HepG2 (cell line): ENCODE measurements at regions not wholly inside any gene's neighbourhood (a gene's known extent, or its start where the extent isn't known, plus 50 kb on each side); places are given as distances from the start of the nearest gene placed in this dataset.

Source experiments
- ATAC-seq: fragments of 200-7000 bp; cut with Tn5 transposase; 3 replicates; pipeline ENCODE4 v1.9.1; 2020; ENCODE audit warnings: mild to moderate bottlenecking, moderate library complexity
- BruUV-seq: library from RNA; stranded (reverse); fragments of 400-500 nt; replicated peaks from 2 replicates; lab custom pipeline; 2021; lab: Mats Ljungman, UMichigan
- CTCF ChIA-PET: fragments of 300-600 bp; formaldehyde crosslinking; extraction: SDS; loops from one replicate; lab custom pipeline; 2021; ENCODE audit warnings: low total read pairs, inconsistent platforms, low intra/inter-chr PET ratio; lab: Yijun Ruan, JAX
- POLR2A ChIA-PET: fragments of 350-600 bp; sonication (Branson Sonifier 250); formaldehyde crosslinking; loops from one replicate; lab custom pipeline; 2020; ENCODE audit warnings: antibody characterized with exemption, inconsistent platforms; lab: Yijun Ruan, JAX
- DNase-seq: peaks from one replicate; pipeline ENCODE4 v3.0.0-alpha.2; 2015; ENCODE audit warnings: low spot score
- FAIRE-seq: peaks from 3 replicates; lab custom pipeline; 2011; peaks lifted over from hg19 to GRCh38; lab: Jason Lieb, UNC
- H2AFZ ChIP-seq: one replicate; pipeline ENCODE4 v1.6.1; 2011; ENCODE audit warnings: low read length, inconsistent platforms
- H3K27ac ChIP-seq: fragments of 300-600 bp; 3 replicates; pipeline ENCODE4 v1.8.0; 2011; ENCODE audit warnings: mixed run types, mild to moderate bottlenecking, mixed read lengths, low read length, inconsistent platforms; ENCODE audit not compliant: insufficient read depth; ENCODE audit errors: extremely low read length
- H3K27me3 ChIP-seq, 2 experiments: fragments of 200-600 bp in 1 of 2; 2 replicates in 1 of 2; 3 replicates in 1 of 2; pipeline versions ENCODE4 v1.6.0 to v1.8.0; 2011; ENCODE audit warnings: low read length in 2 of 2, mild to moderate bottlenecking in 2 of 2, moderate library complexity in 2 of 2, inconsistent platforms in 1 of 2; ENCODE audit not compliant: insufficient read depth in 2 of 2, control insufficient read depth in 1 of 2
- H3K36me3 ChIP-seq, 2 experiments: fragments of 200-600 bp in 1 of 2; replicated peaks in 1 of 2; 2 replicates in 1 of 2; 3 replicates in 1 of 2; pipeline versions ENCODE4 v1.5.1 to v1.8.0; 2011; ENCODE audit warnings: low read length in 2 of 2, inconsistent platforms in 1 of 2; ENCODE audit not compliant: insufficient read depth in 2 of 2, control insufficient read depth in 1 of 2
- H3K4me1 ChIP-seq: 2 replicates; pipeline ENCODE4 v1.5.1; 2012; ENCODE audit warnings: low read length, inconsistent platforms; ENCODE audit not compliant: insufficient read depth
- H3K4me2 ChIP-seq: 2 replicates; pipeline ENCODE4 v1.6.0; 2011; ENCODE audit warnings: low read depth, low read length, inconsistent platforms
- H3K4me3 ChIP-seq, 3 experiments: fragments of 200-600 bp in 1 of 3; sonication (generic), shearing (Covaris generic) in 1 of 3; replicated peaks in 1 of 3; 2 replicates each; pipeline ENCODE4 v1.5.1; 2011 to 2016; ENCODE audit warnings: low read length in 3 of 3, inconsistent platforms in 2 of 3, low read depth in 2 of 3, mild to moderate bottlenecking in 2 of 3, control low read depth in 1 of 3, mixed read lengths in 1 of 3; ENCODE audit not compliant: insufficient read depth in 1 of 3
- H3K79me2 ChIP-seq: one replicate; pipeline ENCODE4 v1.6.1; 2011; ENCODE audit warnings: low read length, inconsistent platforms; ENCODE audit not compliant: insufficient read depth
- H3K9ac ChIP-seq: 2 replicates; pipeline ENCODE4 v1.6.0; 2011; ENCODE audit warnings: mild to moderate bottlenecking, low read depth, low read length, inconsistent platforms; ENCODE audit not compliant: insufficient read depth
- H3K9me3 ChIP-seq: 2 replicates; pipeline ENCODE4 v1.5.1; 2012; ENCODE audit warnings: mild to moderate bottlenecking, low read length
- H4K20me1 ChIP-seq: 2 replicates; pipeline ENCODE4 v1.6.0; 2011; ENCODE audit warnings: inconsistent platforms, mild to moderate bottlenecking, low read length, moderate library complexity; ENCODE audit not compliant: insufficient read depth
- BCLAF1 ChIP-seq: fragments of 450-650 bp; IDR thresholded peaks from 2 replicates; pipeline ENCODE4 v1.6.1; 2017; ENCODE audit warnings: mild to moderate bottlenecking
- DMTF1 ChIP-seq: sonication (generic); formaldehyde crosslinking; IDR thresholded peaks from 2 replicates; pipeline ENCODE4 v1.4.0; 2020; ENCODE audit warnings: mild to moderate bottlenecking, missing genetic modification reagents
- FOXA3 ChIP-seq: IDR thresholded peaks from 2 replicates; pipeline ENCODE4 v1.6.1; 2016; ENCODE audit warnings: missing genetic modification reagents, missing compliant biosample characterization
- FUBP1 ChIP-seq: sonication (generic); formaldehyde crosslinking; IDR thresholded peaks from 2 replicates; pipeline ENCODE4 v1.5.1; 2020; ENCODE audit warnings: missing genetic modification reagents, mild to moderate bottlenecking, borderline replicate concordance
- POLR2AphosphoS2 ChIP-seq: IDR thresholded peaks from 2 replicates; pipeline ENCODE4 v1.6.1; 2011; ENCODE audit warnings: low read depth, low read length, improper control_type of control experiment
- SOX13 ChIP-seq, 3 experiments: fragments of 450-650 bp in 1 of 3; sonication (generic) in 1 of 3; formaldehyde crosslinking in 1 of 3; IDR thresholded peaks in 2 of 3; conservative IDR thresholded peaks in 1 of 3; 2 replicates each; pipeline versions ENCODE4 v1.5.0 to v1.6.1; 2016 to 2020; ENCODE audit warnings: antibody characterized with exemption in 1 of 3, mild to moderate bottlenecking in 1 of 3, missing compliant biosample characterization in 1 of 3, missing genetic modification reagents in 1 of 3, moderate library complexity in 1 of 3
- TBL1XR1 ChIP-seq: fragments of 150-350 bp; IDR thresholded peaks from 2 replicates; pipeline ENCODE4 v1.6.1; 2014; ENCODE audit warnings: borderline replicate concordance, low read length; ENCODE audit not compliant: partially characterized antibody
- ZBTB8A ChIP-seq: sonication (generic); formaldehyde crosslinking; IDR thresholded peaks from 2 replicates; pipeline ENCODE4 v1.4.0; 2020; ENCODE audit warnings: mild to moderate bottlenecking, low read depth, missing genetic modification reagents, borderline replicate concordance
- WGBS: methylation state at CpG from one replicate; pipeline ENCODE4 v1.1.6; 2017; ENCODE audit warnings: low lambda C conversion rate; 5-methylcytosine and 5-hydroxymethylcytosine counted together
- in situ Hi-C: cut with HindIII; loops from 2 replicates; pipeline ENCODE4 v1.10.0; 2017; ENCODE audit warnings: low pct_unique_long_range_greater_than_20kb; ENCODE audit not compliant: extremely low pct_ligation_motif_present
- intact Hi-C: fragments of 100-400 bp; cut with micrococcal nuclease; formaldehyde crosslinking; loops from one replicate; pipeline ENCODE4 v1.10.0; 2022; ENCODE audit not compliant: unreplicated experiment

- H3K4me1 ChIP-seq, result no peaks in the 10 kb centered on the region
- H3K79me2 ChIP-seq, result no peaks in the 10 kb centered on the region
- ChIA-PET POLR2A (no interaction called here), CTCF (no interaction called here)
- FAIRE-seq (no peak), ATAC-seq (no peak), DNase-seq (no peak)
- TF ChIP-seq ZBTB8A (CRISPR knock-in tag) (no peak), BCLAF1 (no peak), SOX13 (IDR thresholded peaks at IDR 0.05) (no peak), SOX13 (CRISPR knock-in tag; conservative IDR thresholded peaks at IDR 0.05 in 1 of 2, IDR thresholded peaks at IDR 0.05 in 1 of 2) (no peak), DMTF1 (CRISPR knock-in tag) (no peak), POLR2AphosphoS2 (no peak), TBL1XR1 (no peak), FOXA3 (no peak), FUBP1 (no peak)
- WGBS, result under 1% methylated on average over 7 of the region's 7 CpGs
- no peak overlapping the region for H3K4me3 ChIP-seq
- H3K27me3 ChIP-seq, result no peaks in the 10 kb centered on the region
- H3K36me3 ChIP-seq, result no peaks in the 10 kb centered on the region
- no peak overlapping the region for H2AFZ ChIP-seq
- no peak overlapping the region for H3K9ac ChIP-seq
- H3K4me2 ChIP-seq, result no peak overlapping the region
- H3K9me3 ChIP-seq, result no peaks in the 10 kb centered on the region
- no TSS peak for BruUV-seq
- H4K20me1 ChIP-seq, result no peaks in the 10 kb centered on the region
- in situ Hi-C loops (no loop called here), intact Hi-C loops (no loop called here)
- no peak overlapping the region for H3K27ac ChIP-seq
Measured at GRCh38 chr9:73643379-73644013, 491.8 kb downstream of the ANXA1 start.
